GM23338 (cell line): ENCODE measurements at regions not wholly inside any gene's neighbourhood (a gene's known extent, or its start where the extent isn't known, plus 50 kb on each side); places are given as distances from the start of the nearest gene placed in this dataset.

Experiments used
- ATAC-seq: fragments of 200-7000 bp; cut with Tn5 transposase; 3 replicates; pipeline ENCODE4 v1.9.1; 2020
- DNase-seq: peaks from one replicate; pipeline ENCODE4 v3.0.0-alpha.2; 2015; ENCODE audit warnings: low spot score
- H2AFZ ChIP-seq: fragments of 200-600 bp; sonication (generic); 2 replicates; pipeline ENCODE4 v1.8.0; 2016; ENCODE audit warnings: antibody characterized with exemption, mild to moderate bottlenecking, moderate library complexity
- H3F3A ChIP-seq: fragments of 200-600 bp; sonication (generic); replicated peaks from 2 replicates; pipeline ENCODE4 v1.8.0; 2017; ENCODE audit warnings: antibody characterized with exemption, mixed run types, low read depth
- H3K27ac ChIP-seq: fragments of 200-600 bp; sonication (generic); 2 replicates; pipeline ENCODE4 v1.6.1; 2016; ENCODE audit warnings: low read depth
- H3K27me3 ChIP-seq: fragments of 200-600 bp; sonication (generic); 2 replicates; pipeline ENCODE4 v1.8.0; 2016; ENCODE audit warnings: mild to moderate bottlenecking, mixed run types, moderate library complexity; ENCODE audit not compliant: insufficient read depth
- H3K36me3 ChIP-seq: fragments of 200-600 bp; sonication (generic); 2 replicates; pipeline ENCODE4 v1.8.0; 2016; ENCODE audit warnings: mild to moderate bottlenecking; ENCODE audit not compliant: insufficient read depth
- H3K4me1 ChIP-seq: fragments of 200-600 bp; sonication (generic); 2 replicates; pipeline ENCODE4 v1.8.0; 2016; ENCODE audit warnings: mild to moderate bottlenecking, moderate library complexity; ENCODE audit not compliant: insufficient read depth
- H3K4me2 ChIP-seq: fragments of 200-600 bp; sonication (generic); 2 replicates; pipeline ENCODE4 v1.7.1; 2017; ENCODE audit warnings: mixed run types
- H3K4me3 ChIP-seq: fragments of 200-600 bp; sonication (generic); 2 replicates; pipeline ENCODE4 v1.6.1; 2016; ENCODE audit warnings: mixed run types
- H3K79me2 ChIP-seq: fragments of 200-600 bp; sonication (generic); replicated peaks from 2 replicates; pipeline ENCODE4 v1.8.0; 2017; ENCODE audit warnings: mild to moderate bottlenecking; ENCODE audit not compliant: insufficient read depth
- H3K9me2 ChIP-seq: fragments of 200-600 bp; sonication (generic); 2 replicates; pipeline ENCODE4 v1.8.0; 2017; ENCODE audit not compliant: insufficient read depth
- H4K20me1 ChIP-seq: fragments of 200-600 bp; sonication (generic); replicated peaks from 2 replicates; pipeline ENCODE4 v1.8.0; 2017; ENCODE audit warnings: mild to moderate bottlenecking; ENCODE audit not compliant: insufficient read depth
- H3K27ac Mint-ChIP-seq: 2 replicates; pipeline ENCODE4 v1.8.0; 2020; ENCODE audit warnings: inconsistent platforms, mild to moderate bottlenecking, moderate library complexity, mixed read lengths
- H3K27me3 Mint-ChIP-seq: 3 replicates; pipeline ENCODE4 v1.8.0; 2022; ENCODE audit warnings: low read depth, mild to moderate bottlenecking, moderate library complexity, mixed read lengths, inconsistent platforms; ENCODE audit not compliant: insufficient read depth, poor library complexity
- H3K36me3 Mint-ChIP-seq: 3 replicates; pipeline ENCODE4 v1.8.0; 2021; ENCODE audit warnings: low read depth, mild to moderate bottlenecking, inconsistent platforms, moderate library complexity, mixed read lengths
- H3K4me1 Mint-ChIP-seq: 3 replicates; pipeline ENCODE4 v1.8.0; 2020; ENCODE audit warnings: mild to moderate bottlenecking, inconsistent platforms, mixed read lengths
- H3K4me3 Mint-ChIP-seq: 3 replicates; pipeline ENCODE4 v1.8.0; 2021; ENCODE audit warnings: moderate library complexity, mild to moderate bottlenecking, inconsistent platforms, mixed read lengths
- H3K9me3 Mint-ChIP-seq: 3 replicates; pipeline ENCODE4 v1.8.0; 2020; ENCODE audit warnings: moderate library complexity, mild to moderate bottlenecking, inconsistent platforms, mixed read lengths
- CREB1 ChIP-seq: fragments of 250-450 bp; sonication (Bioruptor Pico); IDR thresholded peaks from 2 replicates; pipeline ENCODE4 v1.5.0; 2020; ENCODE audit warnings: low read depth, mild to moderate bottlenecking, moderate library complexity
- CTCF ChIP-seq, 2 experiments: fragments of 200-600 bp in 1 of 2; sonication (generic) in 1 of 2; conservative IDR thresholded peaks; 2 replicates each; pipeline versions ENCODE4 v1.5.1 to v1.6.1; 2016 to 2017; ENCODE audit warnings: antibody characterized with exemption in 2 of 2, low read depth in 2 of 2, mild to moderate bottlenecking in 2 of 2, moderate library complexity in 1 of 2
- ETS1 ChIP-seq: IDR thresholded peaks from 2 replicates; pipeline ENCODE4 v1.6.1; 2016; ENCODE audit warnings: antibody characterized with exemption
- EZH2 ChIP-seq: fragments of 200-600 bp; sonication (generic); IDR thresholded peaks from one replicate; pipeline ENCODE4 v1.8.0; 2017; ENCODE audit warnings: antibody characterized with exemption, mild to moderate bottlenecking, low read depth; ENCODE audit not compliant: unreplicated experiment
- EZH2phosphoT487 ChIP-seq: fragments of 200-600 bp; sonication (generic); IDR thresholded peaks from one replicate; pipeline ENCODE4 v1.8.1; 2018; ENCODE audit warnings: antibody characterized with exemption; ENCODE audit not compliant: unreplicated experiment
- JUNB ChIP-seq: IDR thresholded peaks from one replicate; pipeline ENCODE4 v1.6.1; 2016; ENCODE audit warnings: antibody characterized with exemption; ENCODE audit not compliant: unreplicated experiment
- NANOG ChIP-seq: IDR thresholded peaks from 2 replicates; pipeline ENCODE4 v1.6.1; 2016; ENCODE audit warnings: antibody characterized with exemption, borderline replicate concordance
- POLR2AphosphoS5 ChIP-seq: IDR thresholded peaks from 2 replicates; pipeline ENCODE4 v1.6.1; 2016; ENCODE audit warnings: antibody characterized with exemption, low read depth
- REST ChIP-seq: IDR thresholded peaks from one replicate; pipeline ENCODE4 v1.6.1; 2018; ENCODE audit warnings: antibody characterized with exemption; ENCODE audit not compliant: unreplicated experiment
- STAT1 ChIP-seq: IDR thresholded peaks from one replicate; pipeline ENCODE4 v1.6.1; 2016; ENCODE audit warnings: antibody characterized with exemption; ENCODE audit not compliant: unreplicated experiment
- ZNF114 ChIP-seq: fragments of 250-450 bp; sonication (Bioruptor Pico); IDR thresholded peaks from 2 replicates; pipeline ENCODE4 v1.5.0; 2020; ENCODE audit warnings: mild to moderate bottlenecking, moderate library complexity
- ZNF331 ChIP-seq: fragments of 250-450 bp; sonication (Bioruptor Pico); IDR thresholded peaks from 2 replicates; pipeline ENCODE4 v1.5.0; 2020; ENCODE audit warnings: low read depth, mild to moderate bottlenecking, moderate library complexity
- ZNF462 ChIP-seq: fragments of 250-450 bp; sonication (Bioruptor Pico); IDR thresholded peaks from 2 replicates; pipeline ENCODE4 v1.5.0; 2020; ENCODE audit warnings: mild to moderate bottlenecking, moderate library complexity

- H3K36me3 ChIP-seq: peaks cover 8% of the 10 kb centered on the region; the same call in 1 of the 2 replicates
- no peak overlapping the region for H3K4me2 ChIP-seq
- H3F3A ChIP-seq: no peaks in the 10 kb centered on the region
- Mint-ChIP-seq H3K27me3 (no peaks in the 10 kb centered on the region), H3K36me3 (peaks cover 25% of the 10 kb centered on the region), H3K9me3 (no peaks in the 10 kb centered on the region), H3K4me3 (no peak overlapping the region), H3K27ac (no peak overlapping the region), H3K4me1 (peaks cover 2% of the 10 kb centered on the region; the same call in 1 of the 3 replicates)
- ATAC-seq: no peak
- no peaks in the 10 kb centered on the region for H3K9me2 ChIP-seq
- no peak overlapping the region for H2AFZ ChIP-seq
- no peak for DNase-seq
- no peaks in the 10 kb centered on the region; the same call in 1 of the 2 replicates for H4K20me1 ChIP-seq
- H3K27me3 ChIP-seq: no peaks in the 10 kb centered on the region
- H3K27ac ChIP-seq: no peak overlapping the region
- no peak for TF ChIP-seq JUNB
- TF ChIP-seq POLR2AphosphoS5: no peak
- no peak for TF ChIP-seq ZNF114 (CRISPR knock-in tag)
- TF ChIP-seq ETS1: no peak
- no peak for TF ChIP-seq STAT1
- no peak for TF ChIP-seq CTCF (conservative IDR thresholded peaks at IDR 0.05; ENCODE audit: low read depth in 2 of 2)
- TF ChIP-seq NANOG: no peak
- no peak for TF ChIP-seq ZNF331 (CRISPR knock-in tag)
- TF ChIP-seq REST: no peak
- no peak for TF ChIP-seq ZNF462
- TF ChIP-seq CREB1 (CRISPR knock-in tag): no peak
- no peak for TF ChIP-seq EZH2phosphoT487
- no peak for TF ChIP-seq EZH2
- no peaks in the 10 kb centered on the region for H3K79me2 ChIP-seq
- no peaks in the 10 kb centered on the region for H3K4me1 ChIP-seq
- H3K4me3 ChIP-seq: no peak overlapping the region
Observed at GRCh38 chr9:115520646-115521045, 402.7 kb upstream of the TNC start.
